ENCODE measurements at regions not wholly inside any gene's neighbourhood (a gene's known extent, or its start where the extent isn't known, plus 50 kb on each side); places are given as distances from the start of the nearest gene placed in this dataset.

DNA sequence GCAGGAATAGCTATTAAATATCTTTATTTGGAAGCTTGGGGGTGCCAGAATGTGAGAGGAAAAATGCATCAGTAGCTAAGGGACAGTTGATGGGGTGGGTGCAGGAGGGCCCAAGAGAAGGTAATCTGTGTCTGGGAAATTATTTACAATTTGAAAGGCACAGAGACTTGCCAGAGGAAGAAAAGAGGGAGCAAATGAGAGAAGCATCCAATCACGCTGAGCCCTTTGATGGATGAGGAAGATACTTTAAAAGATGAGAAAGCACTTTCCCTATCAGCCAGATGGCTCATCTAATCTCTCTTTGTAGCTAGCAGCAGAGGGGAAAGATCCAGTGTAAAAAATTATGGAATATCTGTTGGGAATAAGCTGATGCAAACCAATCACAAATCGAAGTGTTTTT, 57.0 kb upstream of the ABCA1 start:
- no peaks in the 10 kb centered on the region for H3K9me2 ChIP-seq (ENCODE audit: insufficient read depth, low read length)
- BruUV-seq (replicated peaks): no TSS peak
- H3K4me3 ChIP-seq (ENCODE audit: low read depth, low read length, poor library complexity, severe bottlenecking): no peak overlapping the region
- H3K4me2 ChIP-seq (ENCODE audit: low read length): peak overlapping the region; percentile 32; the same call in 1 of the 2 replicates
- ChIA-PET POLR2A (interaction anchor here (0.6 to 3.6 kb wide), 11 partner anchors 9 to 128 kb away, joined by 3 to 29 read pairs (median 6); no protein-coding TSS in a partner anchor), CTCF (ENCODE audit: unreplicated experiment) (interaction anchor here (0.5 kb wide), 1 partner anchor 11 kb away, joined by 3 read pairs; no protein-coding TSS in a partner anchor)
- intact Hi-C loops (cut with micrococcal nuclease; ENCODE audit: unreplicated experiment): no loop called here
- no peak for DNase-seq (ENCODE audit: low spot score)
- no peaks in the 10 kb centered on the region for H3K9me3 ChIP-seq (ENCODE audit: low read length)
- H3K79me2 ChIP-seq (ENCODE audit: insufficient read depth, low read depth, low read length): no peaks in the 10 kb centered on the region
- TF ChIP-seq, protein P1, sequence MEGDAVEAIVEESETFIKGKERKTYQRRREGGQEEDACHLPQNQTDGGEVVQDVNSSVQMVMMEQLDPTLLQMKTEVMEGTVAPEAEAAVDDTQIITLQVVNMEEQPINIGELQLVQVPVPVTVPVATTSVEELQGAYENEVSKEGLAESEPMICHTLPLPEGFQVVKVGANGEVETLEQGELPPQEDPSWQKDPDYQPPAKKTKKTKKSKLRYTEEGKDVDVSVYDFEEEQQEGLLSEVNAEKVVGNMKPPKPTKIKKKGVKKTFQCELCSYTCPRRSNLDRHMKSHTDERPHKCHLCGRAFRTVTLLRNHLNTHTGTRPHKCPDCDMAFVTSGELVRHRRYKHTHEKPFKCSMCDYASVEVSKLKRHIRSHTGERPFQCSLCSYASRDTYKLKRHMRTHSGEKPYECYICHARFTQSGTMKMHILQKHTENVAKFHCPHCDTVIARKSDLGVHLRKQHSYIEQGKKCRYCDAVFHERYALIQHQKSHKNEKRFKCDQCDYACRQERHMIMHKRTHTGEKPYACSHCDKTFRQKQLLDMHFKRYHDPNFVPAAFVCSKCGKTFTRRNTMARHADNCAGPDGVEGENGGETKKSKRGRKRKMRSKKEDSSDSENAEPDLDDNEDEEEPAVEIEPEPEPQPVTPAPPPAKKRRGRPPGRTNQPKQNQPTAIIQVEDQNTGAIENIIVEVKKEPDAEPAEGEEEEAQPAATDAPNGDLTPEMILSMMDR (conservative IDR thresholded peaks at IDR 0.05; ENCODE audit: low read length): no peak
- no peak for TF ChIP-seq EZH2phosphoT487 (IDR thresholded peaks at IDR 0.05; ENCODE audit: borderline replicate concordance, low read depth, low read length)
- H3K36me3 ChIP-seq (ENCODE audit: insufficient read depth, low read length): no peaks in the 10 kb centered on the region
- no peaks in the 10 kb centered on the region for H4K20me1 ChIP-seq (ENCODE audit: insufficient read depth, low read length)
- H3K27ac ChIP-seq (ENCODE audit: low read depth, low read length, poor library complexity, severe bottlenecking): no peak overlapping the region
- peak overlapping the region; percentile 61 for H2AFZ ChIP-seq (ENCODE audit: low read length)
- peaks cover 25% of the 10 kb centered on the region for H3K4me1 ChIP-seq (ENCODE audit: insufficient read depth, low read length, poor library complexity, severe bottlenecking)

GRCh38 chr9:104986096-104986495, 58.1 kb upstream of the ABCA1 start:
- H2AFZ ChIP-seq (ENCODE audit: low read length): no peak overlapping the region; the same call in 1 of the 2 replicates
- no peak for DNase-seq (ENCODE audit: low spot score)
- no peaks in the 10 kb centered on the region for H4K20me1 ChIP-seq (ENCODE audit: insufficient read depth, low read length)
- POLR2A ChIA-PET: interaction anchor here (0.6 to 3.6 kb wide), 12 partner anchors 12 to 981 kb away, joined by 3 to 29 read pairs (median 3); no protein-coding TSS in a partner anchor
- H3K36me3 ChIP-seq (ENCODE audit: insufficient read depth, low read length): no peaks in the 10 kb centered on the region
- CTCF ChIA-PET (ENCODE audit: unreplicated experiment): no interaction called here
- H3K9me2 ChIP-seq (ENCODE audit: insufficient read depth, low read length): no peaks in the 10 kb centered on the region
- peaks cover 34% of the 10 kb centered on the region for H3K4me1 ChIP-seq (ENCODE audit: insufficient read depth, low read length, poor library complexity, severe bottlenecking)
- no peaks in the 10 kb centered on the region for H3K9me3 ChIP-seq (ENCODE audit: low read length)
- no peak overlapping the region for H3K4me3 ChIP-seq (ENCODE audit: low read depth, low read length, poor library complexity, severe bottlenecking)
- H3K27ac ChIP-seq (ENCODE audit: low read depth, low read length, poor library complexity, severe bottlenecking): no peak overlapping the region
- no peak for TF ChIP-seq EZH2phosphoT487 (IDR thresholded peaks at IDR 0.05; ENCODE audit: borderline replicate concordance, low read depth, low read length)
- TF ChIP-seq, protein P1 (conservative IDR thresholded peaks at IDR 0.05; ENCODE audit: low read length): no peak
- no TSS peak for BruUV-seq (replicated peaks)
- intact Hi-C loops (cut with micrococcal nuclease; ENCODE audit: unreplicated experiment): no loop called here
- H3K4me2 ChIP-seq (ENCODE audit: low read length): no peak overlapping the region
- no peaks in the 10 kb centered on the region for H3K79me2 ChIP-seq (ENCODE audit: insufficient read depth, low read depth, low read length)

DNA sequence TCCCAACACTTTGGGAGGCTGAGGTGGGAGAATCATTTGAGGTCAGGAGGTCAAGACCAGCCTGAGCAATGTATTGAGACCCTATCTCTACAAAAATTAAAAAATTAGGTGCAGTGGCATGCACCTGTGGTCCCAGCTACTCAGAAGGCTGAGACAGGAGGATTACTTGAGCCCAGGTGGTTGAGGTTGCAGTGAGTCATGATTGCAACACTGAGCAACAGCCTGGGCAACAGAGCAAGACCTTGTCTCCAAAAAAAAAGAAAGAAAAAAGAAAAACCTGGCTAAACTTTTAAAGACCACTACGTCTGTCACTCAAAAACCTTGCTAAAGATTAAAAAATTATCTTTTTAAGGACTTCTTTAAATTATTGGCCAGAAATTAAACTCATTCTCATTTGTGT, 59.8 kb upstream of the ABCA1 start:
- H3K4me3 ChIP-seq (ENCODE audit: low read depth, low read length, poor library complexity, severe bottlenecking): no peak overlapping the region
- H3K36me3 ChIP-seq (ENCODE audit: insufficient read depth, low read length): no peaks in the 10 kb centered on the region
- H3K27ac ChIP-seq (ENCODE audit: low read depth, low read length, poor library complexity, severe bottlenecking): no peak overlapping the region
- no peak overlapping the region for H3K4me2 ChIP-seq (ENCODE audit: low read length)
- intact Hi-C loops (cut with micrococcal nuclease; ENCODE audit: unreplicated experiment): no loop called here
- no peaks in the 10 kb centered on the region for H3K79me2 ChIP-seq (ENCODE audit: insufficient read depth, low read depth, low read length)
- CTCF ChIA-PET (ENCODE audit: unreplicated experiment): no interaction called here
- TF ChIP-seq, protein P1 (conservative IDR thresholded peaks at IDR 0.05; ENCODE audit: low read length): no peak
- H3K4me1 ChIP-seq (ENCODE audit: insufficient read depth, low read length, poor library complexity, severe bottlenecking): peaks cover 41% of the 10 kb centered on the region
- no peak overlapping the region for H2AFZ ChIP-seq (ENCODE audit: low read length)
- POLR2A ChIA-PET: no interaction called here
- no peaks in the 10 kb centered on the region for H4K20me1 ChIP-seq (ENCODE audit: insufficient read depth, low read length)
- BruUV-seq (replicated peaks): no TSS peak
- peak; percentile 21 for DNase-seq (ENCODE audit: low spot score)
- H3K9me3 ChIP-seq (ENCODE audit: low read length): no peaks in the 10 kb centered on the region
- no peaks in the 10 kb centered on the region for H3K9me2 ChIP-seq (ENCODE audit: insufficient read depth, low read length)

Data from OCI-LY7 (cell line).